ENCODE measurements at regions not wholly inside any gene's neighbourhood (a gene's known extent, or its start where the extent isn't known, plus 50 kb on each side); places are given as distances from the start of the nearest gene placed in this dataset.

- no peak for DNase-seq
- TF ChIP-seq CTCF (IDR thresholded peaks at IDR 0.05): no peak
- H3K9me3 Mint-ChIP-seq: peaks cover 34% of the 10 kb centered on the region
- H3K4me1 Mint-ChIP-seq: no peaks in the 10 kb centered on the region
- H3K27ac Mint-ChIP-seq: no peak overlapping the region
- no peak overlapping the region for H3K4me3 Mint-ChIP-seq
- peaks cover 3% of the 10 kb centered on the region for H3K27me3 Mint-ChIP-seq (ENCODE audit: low read depth, poor library complexity)
- peaks cover 12% of the 10 kb centered on the region for H3K36me3 Mint-ChIP-seq (ENCODE audit: low read depth)
Measured at GRCh38 chr6:82097676-82098075, 149.9 kb downstream of the IBTK start.

GRCh38 chr6:82095091-82095490 is 152.5 kb downstream of the IBTK start:
- peak overlapping the region; percentile 47 for H3K27ac Mint-ChIP-seq
- no peak overlapping the region for H3K4me3 Mint-ChIP-seq
- H3K4me1 Mint-ChIP-seq: no peaks in the 10 kb centered on the region
- H3K27me3 Mint-ChIP-seq (ENCODE audit: low read depth, poor library complexity): no peaks in the 10 kb centered on the region
- peaks cover 17% of the 10 kb centered on the region for H3K9me3 Mint-ChIP-seq
- TF ChIP-seq CTCF (IDR thresholded peaks at IDR 0.05): no peak
- H3K36me3 Mint-ChIP-seq (ENCODE audit: low read depth): no peaks in the 10 kb centered on the region
- no peak for DNase-seq

- TF ChIP-seq CTCF (IDR thresholded peaks at IDR 0.05): no peak
- Mint-ChIP-seq H3K4me3 (no peak overlapping the region), H3K27ac (no peak overlapping the region)
Measured at GRCh38 chr6:82094166-82094806, 153.3 kb downstream of the IBTK start.

GRCh38 chr6:82088978-82089771 is 158.4 kb downstream of the IBTK start:
- Mint-ChIP-seq H3K4me3 (no peak overlapping the region), H3K9me3 (peaks cover 4% of the 10 kb centered on the region), H3K27me3 (ENCODE audit: low read depth, poor library complexity) (peaks cover 4% of the 10 kb centered on the region), H3K36me3 (ENCODE audit: low read depth) (no peaks in the 10 kb centered on the region), H3K27ac (no peak overlapping the region), H3K4me1 (no peaks in the 10 kb centered on the region)
- DNase-seq: no peak
- TF ChIP-seq CTCF (IDR thresholded peaks at IDR 0.05): no peak

More at GRCh38 chr6:82094166-82094806, 153.3 kb downstream of the IBTK start:
- Mint-ChIP-seq H3K36me3 (ENCODE audit: low read depth) (no peaks in the 10 kb centered on the region), H3K4me1 (no peaks in the 10 kb centered on the region), H3K27me3 (ENCODE audit: low read depth, poor library complexity) (peaks cover 2% of the 10 kb centered on the region), H3K9me3 (peaks cover 9% of the 10 kb centered on the region)
- no peak for DNase-seq

- Mint-ChIP-seq H3K4me1 (no peaks in the 10 kb centered on the region), H3K36me3 (ENCODE audit: low read depth) (no peaks in the 10 kb centered on the region), H3K4me3 (no peak overlapping the region), H3K9me3 (peaks cover 4% of the 10 kb centered on the region), H3K27ac (no peak overlapping the region), H3K27me3 (ENCODE audit: low read depth, poor library complexity) (peaks cover 4% of the 10 kb centered on the region)
- TF ChIP-seq CTCF (IDR thresholded peaks at IDR 0.05): no peak
- DNase-seq: no peak
Measured at GRCh38 chr6:82086944-82087343, 160.6 kb downstream of the IBTK start.

Data from nephron progenitor cell (in vitro differentiated cells).